NB4 (cell line): ENCODE measurements at regions not wholly inside any gene's neighbourhood (a gene's known extent, or its start where the extent isn't known, plus 50 kb on each side); places are given as distances from the start of the nearest gene placed in this dataset.

Experiments used
- MYC ChIP-seq: IDR thresholded peaks from 2 replicates; pipeline ENCODE4 v1.6.1; 2011; ENCODE audit warnings: low read depth, low read length
- POLR2A ChIP-seq: IDR thresholded peaks from 2 replicates; pipeline ENCODE4 v1.6.1; 2011; ENCODE audit warnings: mild to moderate bottlenecking; ENCODE audit not compliant: insufficient read length; ENCODE audit errors: extremely low read depth
- TF ChIP-seq, protein P1 (sequence below): IDR thresholded peaks from one replicate; pipeline ENCODE4 v1.5.1; 2012; ENCODE audit warnings: low read depth, low read length
- TF ChIP-seq, protein P2 (sequence below): IDR thresholded peaks from 2 replicates; pipeline ENCODE4 v1.6.1; 2011; ENCODE audit warnings: low read depth, low read length

DNA sequence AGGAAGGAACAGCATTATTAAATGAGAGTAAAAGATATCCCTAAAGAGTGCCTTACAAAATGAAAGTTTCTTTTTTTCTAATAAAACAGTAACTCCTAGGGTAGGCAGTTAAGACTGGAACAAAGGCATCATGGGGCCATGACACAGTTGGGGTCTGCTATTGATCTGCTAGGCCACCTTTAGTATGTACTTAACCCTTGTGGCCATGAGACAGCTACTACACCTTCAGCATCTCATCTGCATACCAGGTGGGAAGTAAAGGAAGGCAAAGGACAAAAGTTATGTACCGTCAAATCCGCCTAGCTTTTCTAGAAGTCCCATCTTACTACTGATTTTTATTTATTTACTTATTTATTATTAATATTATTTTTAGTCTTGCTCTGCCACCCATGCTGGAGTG is 93.8 kb upstream of the FHIT start:
- TF ChIP-seq, protein P1, sequence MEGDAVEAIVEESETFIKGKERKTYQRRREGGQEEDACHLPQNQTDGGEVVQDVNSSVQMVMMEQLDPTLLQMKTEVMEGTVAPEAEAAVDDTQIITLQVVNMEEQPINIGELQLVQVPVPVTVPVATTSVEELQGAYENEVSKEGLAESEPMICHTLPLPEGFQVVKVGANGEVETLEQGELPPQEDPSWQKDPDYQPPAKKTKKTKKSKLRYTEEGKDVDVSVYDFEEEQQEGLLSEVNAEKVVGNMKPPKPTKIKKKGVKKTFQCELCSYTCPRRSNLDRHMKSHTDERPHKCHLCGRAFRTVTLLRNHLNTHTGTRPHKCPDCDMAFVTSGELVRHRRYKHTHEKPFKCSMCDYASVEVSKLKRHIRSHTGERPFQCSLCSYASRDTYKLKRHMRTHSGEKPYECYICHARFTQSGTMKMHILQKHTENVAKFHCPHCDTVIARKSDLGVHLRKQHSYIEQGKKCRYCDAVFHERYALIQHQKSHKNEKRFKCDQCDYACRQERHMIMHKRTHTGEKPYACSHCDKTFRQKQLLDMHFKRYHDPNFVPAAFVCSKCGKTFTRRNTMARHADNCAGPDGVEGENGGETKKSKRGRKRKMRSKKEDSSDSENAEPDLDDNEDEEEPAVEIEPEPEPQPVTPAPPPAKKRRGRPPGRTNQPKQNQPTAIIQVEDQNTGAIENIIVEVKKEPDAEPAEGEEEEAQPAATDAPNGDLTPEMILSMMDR: no peak
- TF ChIP-seq, protein P2, sequence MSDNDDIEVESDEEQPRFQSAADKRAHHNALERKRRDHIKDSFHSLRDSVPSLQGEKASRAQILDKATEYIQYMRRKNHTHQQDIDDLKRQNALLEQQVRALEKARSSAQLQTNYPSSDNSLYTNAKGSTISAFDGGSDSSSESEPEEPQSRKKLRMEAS: no peak
- TF ChIP-seq POLR2A (no peak), MYC (no peak)
